Liver (tissue), 7 donors: ENCODE measurements at regions not wholly inside any gene's neighbourhood (a gene's known extent, or its start where the extent isn't known, plus 50 kb on each side); places are given as distances from the start of the nearest gene placed in this dataset.

Source experiments
- DNase-seq: peaks from one replicate; pipeline ENCODE4 v3.0.0-alpha.2; 2017; ENCODE audit warnings: low spot score
- H3K27ac ChIP-seq, 2 donors: one replicate each; pipeline ENCODE4 v1.7.0; 2013; ENCODE audit warnings: inconsistent platforms in 2 of 2, low read length in 2 of 2, control low read depth in 1 of 2, low read depth in 1 of 2, mild to moderate bottlenecking in 1 of 2
- H3K27me3 ChIP-seq, 4 donors: one replicate each; pipeline versions ENCODE4 v1.6.1 to v1.7.0; 2013; ENCODE audit warnings: low read length in 3 of 4, inconsistent platforms in 1 of 4, mild to moderate bottlenecking in 1 of 4, moderate library complexity in 1 of 4; ENCODE audit not compliant: control insufficient read depth in 4 of 4, insufficient read depth in 4 of 4
- H3K36me3 ChIP-seq, 4 donors: one replicate each; pipeline versions ENCODE4 v1.6.1 to v1.7.0; 2013; ENCODE audit warnings: low read length in 3 of 4, mild to moderate bottlenecking in 3 of 4, low read depth in 1 of 4, moderate library complexity in 1 of 4; ENCODE audit not compliant: control insufficient read depth in 4 of 4, insufficient read depth in 3 of 4
- H3K4me1 ChIP-seq, 4 donors: one replicate each; pipeline versions ENCODE4 v1.6.1 to v1.7.0; 2013; ENCODE audit warnings: low read length in 3 of 4, mild to moderate bottlenecking in 3 of 4, moderate library complexity in 1 of 4; ENCODE audit not compliant: control insufficient read depth in 4 of 4, insufficient read depth in 4 of 4
- H3K4me3 ChIP-seq, 3 donors: one replicate each; pipeline versions ENCODE4 v1.6.1 to v1.7.0; 2013; ENCODE audit warnings: low read length in 3 of 3, control low read depth in 1 of 3, low read depth in 1 of 3, mild to moderate bottlenecking in 1 of 3
- H3K9ac ChIP-seq, 2 donors: one replicate each; pipeline ENCODE4 v1.7.0; 2013; ENCODE audit warnings: low read length in 2 of 2, mild to moderate bottlenecking in 2 of 2, moderate library complexity in 2 of 2, control low read depth in 1 of 2, low read depth in 1 of 2
- H3K9me3 ChIP-seq, 4 donors: one replicate each; pipeline versions ENCODE4 v1.6.1 to v1.7.0; 2013; ENCODE audit warnings: low read length in 3 of 4; ENCODE audit not compliant: control insufficient read depth in 4 of 4
- EGR1 ChIP-seq, 2 donors: IDR thresholded peaks; 2 replicates each; pipeline ENCODE4 v1.6.1; 2016 to 2018; ENCODE audit warnings: antibody characterized with exemption in 2 of 2, low read depth in 2 of 2
- FOXA1 ChIP-seq: IDR thresholded peaks from 2 replicates; pipeline ENCODE4 v1.6.1; 2016; ENCODE audit warnings: antibody characterized with exemption
- FOXA2 ChIP-seq: IDR thresholded peaks from 2 replicates; pipeline ENCODE4 v1.6.1; 2016; ENCODE audit warnings: antibody characterized with exemption
- GABPA ChIP-seq, 2 donors: IDR thresholded peaks in 1 of 2; conservative IDR thresholded peaks in 1 of 2; 2 replicates each; pipeline ENCODE4 v1.6.1; 2016; ENCODE audit warnings: antibody characterized with exemption in 2 of 2, mild to moderate bottlenecking in 1 of 2, moderate library complexity in 1 of 2
- HNF4A ChIP-seq, 2 donors: conservative IDR thresholded peaks; 2 replicates each; pipeline ENCODE4 v1.6.1; 2016; ENCODE audit warnings: antibody characterized with exemption in 2 of 2, mild to moderate bottlenecking in 2 of 2
- HNF4G ChIP-seq: IDR thresholded peaks from 2 replicates; pipeline ENCODE4 v1.6.1; 2016; ENCODE audit warnings: antibody characterized with exemption
- MAX ChIP-seq: IDR thresholded peaks from 2 replicates; pipeline ENCODE4 v1.6.1; 2016; ENCODE audit warnings: antibody characterized with exemption
- NR2F2 ChIP-seq: IDR thresholded peaks from 2 replicates; pipeline ENCODE4 v1.6.1; 2016; ENCODE audit warnings: antibody characterized with exemption
- RAD21 ChIP-seq, 2 donors: IDR thresholded peaks; 2 replicates each; pipeline ENCODE4 v1.6.1; 2016; ENCODE audit warnings: antibody characterized with exemption in 2 of 2, mild to moderate bottlenecking in 2 of 2
- RXRA ChIP-seq, 2 donors: IDR thresholded peaks; 2 replicates each; pipeline ENCODE4 v1.6.1; 2017 to 2018; ENCODE audit warnings: antibody characterized with exemption in 2 of 2, mild to moderate bottlenecking in 1 of 2
- SP1 ChIP-seq: IDR thresholded peaks from 2 replicates; pipeline ENCODE4 v1.6.1; 2018; ENCODE audit warnings: antibody characterized with exemption, mild to moderate bottlenecking
- TAF1 ChIP-seq: conservative IDR thresholded peaks from 2 replicates; pipeline ENCODE4 v1.6.1; 2016; ENCODE audit warnings: antibody characterized with exemption, mild to moderate bottlenecking
- YY1 ChIP-seq: IDR thresholded peaks from 2 replicates; pipeline ENCODE4 v1.6.1; 2016; ENCODE audit warnings: antibody characterized with exemption, mild to moderate bottlenecking
- WGBS: extraction: QIAGEN DNeasy Blood & Tissue Kit; methylation state at CpG from one replicate; pipeline ENCODE4 v1.1.7; 2013; 5-methylcytosine and 5-hydroxymethylcytosine counted together
- TF ChIP-seq, protein P1 (sequence below): IDR thresholded peaks from 2 replicates; pipeline ENCODE4 v1.6.1; 2016; ENCODE audit warnings: antibody characterized with exemption
- TF ChIP-seq, protein P2 (sequence below): IDR thresholded peaks from 2 replicates; pipeline ENCODE4 v1.6.1; 2016; ENCODE audit warnings: antibody characterized with exemption, mild to moderate bottlenecking
- donor health status: healthy.
- donor health status: healthy.
- donor health status: healthy.
- donor health status: healthy.

DNA sequence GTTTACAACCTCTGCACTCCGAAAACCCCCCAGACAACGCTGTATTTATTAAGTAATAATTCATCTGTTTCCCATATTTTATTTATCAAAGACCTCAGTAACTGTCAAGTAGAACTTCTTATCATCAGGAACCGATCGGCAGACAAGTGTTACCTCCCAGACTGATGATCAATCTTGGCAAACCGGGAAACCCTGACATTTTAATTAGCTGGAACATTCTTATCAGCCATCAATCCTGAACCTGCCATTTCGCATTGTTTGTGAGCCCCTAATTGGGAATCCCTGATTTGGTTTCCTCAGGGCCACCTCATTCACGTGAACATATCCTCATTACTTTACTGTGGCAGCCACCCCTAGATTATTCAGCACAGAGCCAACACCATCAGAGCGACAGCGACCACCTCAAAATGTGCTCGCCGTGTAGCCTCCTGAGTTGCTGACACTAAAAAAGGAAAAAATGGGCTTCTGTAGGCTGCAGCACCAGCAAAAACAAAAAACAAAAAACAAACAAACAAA, 93.6 kb upstream of the SDK1 start (continued):
- TF ChIP-seq EGR1 (IDR thresholded peaks at IDR 0.05; ENCODE audit: low read depth in 2 of 2) = no peak
- TF ChIP-seq HNF4G = no peak
- no peak for TF ChIP-seq FOXA1
- TF ChIP-seq HNF4A (conservative IDR thresholded peaks at IDR 0.05) = no peak

- TF ChIP-seq EGR1 (IDR thresholded peaks at IDR 0.05; ENCODE audit: low read depth in 2 of 2) (no peak), HNF4G (no peak), TAF1 (no peak), HNF4A (conservative IDR thresholded peaks at IDR 0.05) (no peak), NR2F2 (no peak), YY1 (no peak), FOXA2 (no peak), MAX (no peak), RAD21 (IDR thresholded peaks at IDR 0.05) (no peak), SP1 (no peak), GABPA (IDR thresholded peaks at IDR 0.05 in 1 of 2, conservative IDR thresholded peaks at IDR 0.05 in 1 of 2) (no peak), FOXA1 (no peak), RXRA (IDR thresholded peaks at IDR 0.05) (no peak)
- TF ChIP-seq, protein P1, sequence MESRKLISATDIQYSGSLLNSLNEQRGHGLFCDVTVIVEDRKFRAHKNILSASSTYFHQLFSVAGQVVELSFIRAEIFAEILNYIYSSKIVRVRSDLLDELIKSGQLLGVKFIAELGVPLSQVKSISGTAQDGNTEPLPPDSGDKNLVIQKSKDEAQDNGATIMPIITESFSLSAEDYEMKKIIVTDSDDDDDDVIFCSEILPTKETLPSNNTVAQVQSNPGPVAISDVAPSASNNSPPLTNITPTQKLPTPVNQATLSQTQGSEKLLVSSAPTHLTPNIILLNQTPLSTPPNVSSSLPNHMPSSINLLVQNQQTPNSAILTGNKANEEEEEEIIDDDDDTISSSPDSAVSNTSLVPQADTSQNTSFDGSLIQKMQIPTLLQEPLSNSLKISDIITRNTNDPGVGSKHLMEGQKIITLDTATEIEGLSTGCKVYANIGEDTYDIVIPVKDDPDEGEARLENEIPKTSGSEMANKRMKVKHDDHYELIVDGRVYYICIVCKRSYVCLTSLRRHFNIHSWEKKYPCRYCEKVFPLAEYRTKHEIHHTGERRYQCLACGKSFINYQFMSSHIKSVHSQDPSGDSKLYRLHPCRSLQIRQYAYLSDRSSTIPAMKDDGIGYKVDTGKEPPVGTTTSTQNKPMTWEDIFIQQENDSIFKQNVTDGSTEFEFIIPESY = no peak
- TF ChIP-seq, protein P2, sequence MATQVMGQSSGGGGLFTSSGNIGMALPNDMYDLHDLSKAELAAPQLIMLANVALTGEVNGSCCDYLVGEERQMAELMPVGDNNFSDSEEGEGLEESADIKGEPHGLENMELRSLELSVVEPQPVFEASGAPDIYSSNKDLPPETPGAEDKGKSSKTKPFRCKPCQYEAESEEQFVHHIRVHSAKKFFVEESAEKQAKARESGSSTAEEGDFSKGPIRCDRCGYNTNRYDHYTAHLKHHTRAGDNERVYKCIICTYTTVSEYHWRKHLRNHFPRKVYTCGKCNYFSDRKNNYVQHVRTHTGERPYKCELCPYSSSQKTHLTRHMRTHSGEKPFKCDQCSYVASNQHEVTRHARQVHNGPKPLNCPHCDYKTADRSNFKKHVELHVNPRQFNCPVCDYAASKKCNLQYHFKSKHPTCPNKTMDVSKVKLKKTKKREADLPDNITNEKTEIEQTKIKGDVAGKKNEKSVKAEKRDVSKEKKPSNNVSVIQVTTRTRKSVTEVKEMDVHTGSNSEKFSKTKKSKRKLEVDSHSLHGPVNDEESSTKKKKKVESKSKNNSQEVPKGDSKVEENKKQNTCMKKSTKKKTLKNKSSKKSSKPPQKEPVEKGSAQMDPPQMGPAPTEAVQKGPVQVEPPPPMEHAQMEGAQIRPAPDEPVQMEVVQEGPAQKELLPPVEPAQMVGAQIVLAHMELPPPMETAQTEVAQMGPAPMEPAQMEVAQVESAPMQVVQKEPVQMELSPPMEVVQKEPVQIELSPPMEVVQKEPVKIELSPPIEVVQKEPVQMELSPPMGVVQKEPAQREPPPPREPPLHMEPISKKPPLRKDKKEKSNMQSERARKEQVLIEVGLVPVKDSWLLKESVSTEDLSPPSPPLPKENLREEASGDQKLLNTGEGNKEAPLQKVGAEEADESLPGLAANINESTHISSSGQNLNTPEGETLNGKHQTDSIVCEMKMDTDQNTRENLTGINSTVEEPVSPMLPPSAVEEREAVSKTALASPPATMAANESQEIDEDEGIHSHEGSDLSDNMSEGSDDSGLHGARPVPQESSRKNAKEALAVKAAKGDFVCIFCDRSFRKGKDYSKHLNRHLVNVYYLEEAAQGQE = no peak
- Histone ChIP-seq H3K9me3 (no peaks in the 10 kb centered on the region), H3K36me3 (no peaks in the 10 kb centered on the region), H3K9ac (no peak overlapping the region), H3K4me3 (no peak overlapping the region), H3K27ac (no peak overlapping the region), H3K4me1 (no peaks in the 10 kb centered on the region), H3K27me3 (no peaks in the 10 kb centered on the region)
- 97% methylated on average over 2 of the region's 2 CpGs for WGBS
- no peak for DNase-seq
Observed at GRCh38 chr7:3210531-3210930, 90.5 kb upstream of the SDK1 start.

- H3K4me3 ChIP-seq = no peak overlapping the region
- H3K27ac ChIP-seq = no peak overlapping the region
Observed at GRCh38 chr7:3214090-3214413, 87.0 kb upstream of the SDK1 start.

More at GRCh38 chr7:3214090-3214413, 87.0 kb upstream of the SDK1 start:
- Histone ChIP-seq H3K27me3 (peaks cover 0 to 2% (median under 1%) of the 10 kb centered on the region in 4 donors), H3K9me3 (no peaks in the 10 kb centered on the region), H3K9ac (no peak overlapping the region), H3K36me3 (no peaks in the 10 kb centered on the region), H3K4me1 (peaks cover 0 to 2% (median 0%) of the 10 kb centered on the region in 4 donors)
- TF ChIP-seq RAD21 (IDR thresholded peaks at IDR 0.05) (no peak), FOXA2 (no peak)
- no peak for DNase-seq
- 93% methylated on average over 4 of the region's 4 CpGs for WGBS
